DOHH2 (cell line): ENCODE measurements at regions not wholly inside any gene's neighbourhood (a gene's known extent, or its start where the extent isn't known, plus 50 kb on each side); places are given as distances from the start of the nearest gene placed in this dataset.
"Not testable (repeated sequence)": the region's sequence is repeated elsewhere in the genome, so short reads cannot be mapped to it uniquely, and the experiment has no call there.

Experiments used
- H3F3A ChIP-seq: fragments of 200-600 bp; sonication (generic), shearing (Covaris generic); 2 replicates; pipeline ENCODE4 v1.6.0; 2016; ENCODE audit warnings: antibody characterized with exemption, mild to moderate bottlenecking; ENCODE audit not compliant: control insufficient read depth, insufficient read depth
- H3K27ac ChIP-seq: fragments of 200-600 bp; sonication (generic); 2 replicates; pipeline ENCODE4 v1.5.1; 2014; ENCODE audit warnings: low read depth, mild to moderate bottlenecking, low read length, moderate library complexity
- H3K27me3 ChIP-seq: fragments of 200-600 bp; sonication (generic); 2 replicates; pipeline ENCODE4 v1.6.1; 2014; ENCODE audit warnings: mild to moderate bottlenecking, low read length, mixed read lengths; ENCODE audit not compliant: control insufficient read depth
- H3K36me3 ChIP-seq: fragments of 200-600 bp; sonication (generic); 2 replicates; pipeline ENCODE4 v1.6.1; 2014; ENCODE audit warnings: mild to moderate bottlenecking, low read length, moderate library complexity, mixed read lengths; ENCODE audit not compliant: control insufficient read depth
- H3K4me1 ChIP-seq: fragments of 200-600 bp; sonication (generic); 2 replicates; pipeline ENCODE4 v1.6.1; 2014; ENCODE audit warnings: mild to moderate bottlenecking, low read length, mixed read lengths; ENCODE audit not compliant: control insufficient read depth
- H3K4me2 ChIP-seq: fragments of 200-600 bp; sonication (generic); 2 replicates; pipeline ENCODE4 v1.6.0; 2014; ENCODE audit warnings: mild to moderate bottlenecking, low read length, moderate library complexity
- H3K4me3 ChIP-seq: fragments of 200-600 bp; sonication (generic); 2 replicates; pipeline ENCODE4 v1.5.1; 2014; ENCODE audit warnings: mild to moderate bottlenecking, low read length, mixed read lengths
- H3K79me2 ChIP-seq: fragments of 200-600 bp; sonication (generic); 2 replicates; pipeline ENCODE4 v1.6.1; 2014; ENCODE audit warnings: mild to moderate bottlenecking, low read length, mixed read lengths; ENCODE audit not compliant: control insufficient read depth
- H3K9me2 ChIP-seq: fragments of 200-600 bp; sonication (generic); replicated peaks from 2 replicates; pipeline ENCODE4 v1.6.1; 2014; ENCODE audit warnings: mild to moderate bottlenecking, low read length, mixed read lengths; ENCODE audit not compliant: control insufficient read depth
- H3K9me3 ChIP-seq: fragments of 200-600 bp; sonication (generic); 2 replicates; pipeline ENCODE4 v1.6.1; 2014; ENCODE audit warnings: antibody characterized with exemption, low read length, mixed read lengths; ENCODE audit not compliant: control insufficient read depth, insufficient read depth
- H4K20me1 ChIP-seq: fragments of 200-600 bp; sonication (generic); 2 replicates; pipeline ENCODE4 v1.6.0; 2014; ENCODE audit warnings: low read depth, mild to moderate bottlenecking, antibody characterized with exemption, low read length, moderate library complexity; ENCODE audit not compliant: control insufficient read depth, insufficient read depth
- EZH2phosphoT487 ChIP-seq: fragments of 200-600 bp; sonication (generic); IDR thresholded peaks from 2 replicates; pipeline ENCODE4 v1.6.1; 2017; ENCODE audit warnings: borderline replicate concordance, mild to moderate bottlenecking, antibody characterized with exemption, low read length, moderate library complexity, mixed read lengths
- TF ChIP-seq, protein P1 (sequence below): fragments of 200-600 bp; sonication (generic); IDR thresholded peaks from one replicate; pipeline ENCODE4 v1.5.1; 2014; ENCODE audit warnings: antibody characterized with exemption, mild to moderate bottlenecking, low read depth, low read length; ENCODE audit not compliant: poor library complexity, severe bottlenecking

GRCh38 chr4:181807771-181808170 lies 435.4 kb upstream of the TENM3 start:
- Histone ChIP-seq H3K4me1 (no peaks in the 10 kb centered on the region), H3K27ac (no peak overlapping the region), H4K20me1 (no peaks in the 10 kb centered on the region), H3K79me2 (no peaks in the 10 kb centered on the region), H3K4me3 (no peak overlapping the region), H3K36me3 (no peaks in the 10 kb centered on the region), H3F3A (no peaks in the 10 kb centered on the region), H3K27me3 (no peaks in the 10 kb centered on the region), H3K4me2 (no peak overlapping the region), H3K9me2 (no peaks in the 10 kb centered on the region), H3K9me3 (no peaks in the 10 kb centered on the region)
- TF ChIP-seq EZH2phosphoT487: no peak
- TF ChIP-seq, protein P1, sequence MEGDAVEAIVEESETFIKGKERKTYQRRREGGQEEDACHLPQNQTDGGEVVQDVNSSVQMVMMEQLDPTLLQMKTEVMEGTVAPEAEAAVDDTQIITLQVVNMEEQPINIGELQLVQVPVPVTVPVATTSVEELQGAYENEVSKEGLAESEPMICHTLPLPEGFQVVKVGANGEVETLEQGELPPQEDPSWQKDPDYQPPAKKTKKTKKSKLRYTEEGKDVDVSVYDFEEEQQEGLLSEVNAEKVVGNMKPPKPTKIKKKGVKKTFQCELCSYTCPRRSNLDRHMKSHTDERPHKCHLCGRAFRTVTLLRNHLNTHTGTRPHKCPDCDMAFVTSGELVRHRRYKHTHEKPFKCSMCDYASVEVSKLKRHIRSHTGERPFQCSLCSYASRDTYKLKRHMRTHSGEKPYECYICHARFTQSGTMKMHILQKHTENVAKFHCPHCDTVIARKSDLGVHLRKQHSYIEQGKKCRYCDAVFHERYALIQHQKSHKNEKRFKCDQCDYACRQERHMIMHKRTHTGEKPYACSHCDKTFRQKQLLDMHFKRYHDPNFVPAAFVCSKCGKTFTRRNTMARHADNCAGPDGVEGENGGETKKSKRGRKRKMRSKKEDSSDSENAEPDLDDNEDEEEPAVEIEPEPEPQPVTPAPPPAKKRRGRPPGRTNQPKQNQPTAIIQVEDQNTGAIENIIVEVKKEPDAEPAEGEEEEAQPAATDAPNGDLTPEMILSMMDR: no peak

DNA sequence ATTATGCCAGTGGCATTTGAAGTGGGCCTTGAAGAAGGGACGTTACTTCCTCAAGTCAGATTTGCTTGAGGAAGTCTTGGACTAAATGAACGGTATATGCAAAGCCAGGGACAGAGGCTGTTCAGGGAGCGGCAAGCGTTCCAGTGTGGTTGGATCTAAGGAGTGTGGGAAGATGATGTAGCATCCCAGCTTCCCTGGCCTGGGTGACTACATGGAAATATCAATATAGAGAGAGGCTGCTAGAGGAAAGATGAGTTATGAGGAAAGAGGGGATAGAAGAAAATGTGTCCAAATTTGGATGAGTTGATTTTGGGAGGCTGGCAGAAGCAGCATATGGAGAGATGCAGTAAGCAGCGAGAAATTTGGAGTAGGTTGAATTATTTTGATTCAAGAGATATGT lies 432.5 kb upstream of the TENM3 start:
- Histone ChIP-seq H3K9me3 (no peaks in the 10 kb centered on the region), H3K4me3 (no peak overlapping the region), H3K4me1 (no peaks in the 10 kb centered on the region), H3K27me3 (no peaks in the 10 kb centered on the region), H3K27ac (no peak overlapping the region), H3K4me2 (no peak overlapping the region), H3F3A (no peaks in the 10 kb centered on the region), H4K20me1 (no peaks in the 10 kb centered on the region), H3K79me2 (no peaks in the 10 kb centered on the region), H3K9me2 (no peaks in the 10 kb centered on the region), H3K36me3 (no peaks in the 10 kb centered on the region)
- TF ChIP-seq, protein P1: no peak
- no peak for TF ChIP-seq EZH2phosphoT487

- H4K20me1 ChIP-seq, H3F3A ChIP-seq, H3K27me3 ChIP-seq, H3K4me3 ChIP-seq, H3K9me3 ChIP-seq, H3K36me3 ChIP-seq, H3K9me2 ChIP-seq, H3K27ac ChIP-seq, H3K4me1 ChIP-seq, H3K4me2 ChIP-seq, H3K79me2 ChIP-seq: not testable (repeated sequence)
Measured at GRCh38 chr4:181811550-181811949, 431.7 kb upstream of the TENM3 start.

DNA sequence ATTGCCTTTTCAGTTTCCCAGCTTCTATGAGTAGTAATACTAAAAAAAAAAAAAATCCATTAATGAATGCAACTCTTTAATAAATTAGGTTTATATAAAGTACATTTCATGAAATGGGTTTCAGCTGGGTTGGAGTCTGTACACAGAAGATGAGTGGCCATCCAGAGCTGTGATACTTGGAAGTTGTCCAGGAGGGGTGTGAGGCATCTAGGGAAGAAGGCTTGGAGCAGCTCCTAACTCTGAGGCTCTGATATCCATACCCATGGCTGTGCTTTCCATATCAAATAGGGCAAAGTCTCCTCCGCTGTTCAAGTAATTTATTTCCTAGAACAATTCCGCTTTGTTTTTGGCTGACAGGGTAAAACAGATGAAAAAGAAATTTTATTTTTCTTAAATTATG lies 423.3 kb upstream of the TENM3 start:
- H3K27me3 ChIP-seq: no peaks in the 10 kb centered on the region
- TF ChIP-seq, protein P1: no peak
- TF ChIP-seq EZH2phosphoT487: no peak
- H3K4me3 ChIP-seq: no peak overlapping the region
- H3K27ac ChIP-seq: no peak overlapping the region
- H3K79me2 ChIP-seq: no peaks in the 10 kb centered on the region
- H3F3A ChIP-seq: no peaks in the 10 kb centered on the region
- H3K4me1 ChIP-seq: no peaks in the 10 kb centered on the region
- H3K36me3 ChIP-seq: no peaks in the 10 kb centered on the region
- no peak overlapping the region for H3K4me2 ChIP-seq
- no peaks in the 10 kb centered on the region for H3K9me3 ChIP-seq
- H3K9me2 ChIP-seq: no peaks in the 10 kb centered on the region
- H4K20me1 ChIP-seq: no peaks in the 10 kb centered on the region
